H1 (cell line): ENCODE measurements at regions not wholly inside any gene's neighbourhood (a gene's known extent, or its start where the extent isn't known, plus 50 kb on each side); places are given as distances from the start of the nearest gene placed in this dataset.

Source experiments
- CTBP2 ChIP-seq: IDR thresholded peaks from 2 replicates; pipeline ENCODE4 v1.7.0; 2011; ENCODE audit warnings: borderline replicate concordance, mild to moderate bottlenecking, moderate library complexity, mixed read lengths, low read length; ENCODE audit not compliant: insufficient read depth, insufficient read length
- EP300 ChIP-seq, 2 experiments: IDR thresholded peaks; 1 replicate in 1 of 2; 2 replicates in 1 of 2; pipeline ENCODE4 v1.6.1; 2011 to 2012; ENCODE audit warnings: low read depth in 2 of 2, low read length in 2 of 2, mild to moderate bottlenecking in 2 of 2, borderline replicate concordance in 1 of 2, inconsistent platforms in 1 of 2, moderate library complexity in 1 of 2
- EZH2 ChIP-seq: fragments of 200-600 bp; sonication (generic); IDR thresholded peaks from 2 replicates; pipeline ENCODE4 v1.7.1; 2012; ENCODE audit warnings: low read depth, mild to moderate bottlenecking, moderate library complexity, low read length, inconsistent platforms; ENCODE audit not compliant: severe bottlenecking
- NANOG ChIP-seq: IDR thresholded peaks from 2 replicates; pipeline ENCODE4 v1.6.1; 2011; ENCODE audit warnings: low read length, low read depth, mild to moderate bottlenecking, inconsistent platforms; ENCODE audit not compliant: insufficient read depth, poor library complexity, severe bottlenecking
- POLR2AphosphoS5 ChIP-seq: IDR thresholded peaks from 2 replicates; pipeline ENCODE4 v1.6.1; 2011; ENCODE audit warnings: low read depth, low read length
- RAD21 ChIP-seq, 2 experiments: IDR thresholded peaks in 1 of 2; conservative IDR thresholded peaks in 1 of 2; 2 replicates each; pipeline ENCODE4 v1.6.1; 2011; ENCODE audit warnings: low read depth in 2 of 2, low read length in 2 of 2, improper control_type of control experiment in 1 of 2, inconsistent platforms in 1 of 2, mild to moderate bottlenecking in 1 of 2, moderate library complexity in 1 of 2
- RBBP5 ChIP-seq: IDR thresholded peaks from 2 replicates; pipeline ENCODE4 v1.7.1; 2012; ENCODE audit warnings: low read depth, mild to moderate bottlenecking, inconsistent platforms, low read length, moderate library complexity, borderline replicate concordance
- SIN3A ChIP-seq, 2 experiments: IDR thresholded peaks in 1 of 2; conservative IDR thresholded peaks in 1 of 2; 2 replicates each; pipeline ENCODE4 v1.6.1; 2011 to 2012; ENCODE audit warnings: low read length in 2 of 2, improper control_type of control experiment in 1 of 2, low read depth in 1 of 2, mild to moderate bottlenecking in 1 of 2
- TF ChIP-seq, protein P1 (sequence below), 3 experiments: IDR thresholded peaks; 1 replicate in 2 of 3; 2 replicates in 1 of 3; pipeline versions ENCODE4 v1.5.1 to v1.6.1; 2011; ENCODE audit warnings: low read length in 3 of 3, mild to moderate bottlenecking in 3 of 3, inconsistent platforms in 2 of 3, low read depth in 1 of 3, moderate library complexity in 1 of 3; ENCODE audit not compliant: insufficient read depth in 1 of 3; ENCODE audit errors: control extremely low read depth in 1 of 3
- TF ChIP-seq, protein P2 (sequence below): IDR thresholded peaks from 2 replicates; pipeline ENCODE4 v1.6.1; 2012; ENCODE audit warnings: low read length, inconsistent platforms

DNA sequence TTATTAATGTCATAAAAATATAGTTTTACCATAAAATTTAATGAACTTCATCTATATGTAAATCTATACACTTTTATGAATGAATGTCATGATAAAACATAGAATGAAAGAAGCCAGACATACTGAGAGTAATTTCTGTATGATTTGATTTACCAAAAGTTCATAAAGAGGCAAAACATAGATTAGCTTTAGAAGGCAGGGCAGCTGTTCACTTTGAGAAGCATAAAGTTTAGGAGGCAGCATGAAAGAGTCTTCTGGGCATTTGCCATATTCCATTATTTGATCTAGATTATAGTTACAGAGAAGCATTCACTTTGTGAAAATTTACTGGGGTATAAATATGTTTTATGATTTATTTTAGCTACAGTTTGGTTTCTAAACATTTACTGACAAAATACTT lies 487.2 kb downstream of the ANKRD7 start:
- TF ChIP-seq SIN3A (conservative IDR thresholded peaks at IDR 0.05 in 1 of 2, IDR thresholded peaks at IDR 0.05 in 1 of 2; ENCODE audit: low read depth in 1 of 2, low read length in 2 of 2) (no peak), POLR2AphosphoS5 (no peak), CTBP2 (no peak), EZH2 (no peak), NANOG (no peak), EP300 (IDR thresholded peaks at IDR 0.05; ENCODE audit: borderline replicate concordance in 1 of 2, low read depth in 2 of 2, low read length in 2 of 2) (no peak), RAD21 (IDR thresholded peaks at IDR 0.05 in 1 of 2, conservative IDR thresholded peaks at IDR 0.05 in 1 of 2; ENCODE audit: low read depth in 2 of 2, low read length in 2 of 2) (no peak), RBBP5 (no peak)
- TF ChIP-seq, protein P1, sequence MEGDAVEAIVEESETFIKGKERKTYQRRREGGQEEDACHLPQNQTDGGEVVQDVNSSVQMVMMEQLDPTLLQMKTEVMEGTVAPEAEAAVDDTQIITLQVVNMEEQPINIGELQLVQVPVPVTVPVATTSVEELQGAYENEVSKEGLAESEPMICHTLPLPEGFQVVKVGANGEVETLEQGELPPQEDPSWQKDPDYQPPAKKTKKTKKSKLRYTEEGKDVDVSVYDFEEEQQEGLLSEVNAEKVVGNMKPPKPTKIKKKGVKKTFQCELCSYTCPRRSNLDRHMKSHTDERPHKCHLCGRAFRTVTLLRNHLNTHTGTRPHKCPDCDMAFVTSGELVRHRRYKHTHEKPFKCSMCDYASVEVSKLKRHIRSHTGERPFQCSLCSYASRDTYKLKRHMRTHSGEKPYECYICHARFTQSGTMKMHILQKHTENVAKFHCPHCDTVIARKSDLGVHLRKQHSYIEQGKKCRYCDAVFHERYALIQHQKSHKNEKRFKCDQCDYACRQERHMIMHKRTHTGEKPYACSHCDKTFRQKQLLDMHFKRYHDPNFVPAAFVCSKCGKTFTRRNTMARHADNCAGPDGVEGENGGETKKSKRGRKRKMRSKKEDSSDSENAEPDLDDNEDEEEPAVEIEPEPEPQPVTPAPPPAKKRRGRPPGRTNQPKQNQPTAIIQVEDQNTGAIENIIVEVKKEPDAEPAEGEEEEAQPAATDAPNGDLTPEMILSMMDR (IDR thresholded peaks at IDR 0.05; ENCODE audit: control extremely low read depth in 1 of 3, insufficient read depth in 1 of 3, low read depth in 1 of 3, low read length in 3 of 3) = no peak
- TF ChIP-seq, protein P2, sequence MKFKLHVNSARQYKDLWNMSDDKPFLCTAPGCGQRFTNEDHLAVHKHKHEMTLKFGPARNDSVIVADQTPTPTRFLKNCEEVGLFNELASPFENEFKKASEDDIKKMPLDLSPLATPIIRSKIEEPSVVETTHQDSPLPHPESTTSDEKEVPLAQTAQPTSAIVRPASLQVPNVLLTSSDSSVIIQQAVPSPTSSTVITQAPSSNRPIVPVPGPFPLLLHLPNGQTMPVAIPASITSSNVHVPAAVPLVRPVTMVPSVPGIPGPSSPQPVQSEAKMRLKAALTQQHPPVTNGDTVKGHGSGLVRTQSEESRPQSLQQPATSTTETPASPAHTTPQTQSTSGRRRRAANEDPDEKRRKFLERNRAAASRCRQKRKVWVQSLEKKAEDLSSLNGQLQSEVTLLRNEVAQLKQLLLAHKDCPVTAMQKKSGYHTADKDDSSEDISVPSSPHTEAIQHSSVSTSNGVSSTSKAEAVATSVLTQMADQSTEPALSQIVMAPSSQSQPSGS = no peak
